ENCODE measurements at regions not wholly inside any gene's neighbourhood (a gene's known extent, or its start where the extent isn't known, plus 50 kb on each side); places are given as distances from the start of the nearest gene placed in this dataset.

- no peak for TF ChIP-seq USF1 (CRISPR knock-in tag; IDR thresholded peaks at IDR 0.05)
- no peak for TF ChIP-seq CBFB (CRISPR knock-in tag; IDR thresholded peaks at IDR 0.05; ENCODE audit: low read depth)
- no peak for TF ChIP-seq CTCF (IDR thresholded peaks at IDR 0.05)
- TF ChIP-seq SMAD3 (CRISPR knock-in tag; IDR thresholded peaks at IDR 0.05; ENCODE audit: borderline replicate concordance) = no peak
Measured at GRCh38 chr18:44557616-44558151, 123.0 kb upstream of the SETBP1 start.
